GM12878 (cell line): ENCODE measurements at regions not wholly inside any gene's neighbourhood (a gene's known extent, or its start where the extent isn't known, plus 50 kb on each side); places are given as distances from the start of the nearest gene placed in this dataset.

ENCODE experiments used
- CBX5 ChIP-seq: sonication (generic); IDR thresholded peaks from 2 replicates; pipeline ENCODE4 v1.6.1; 2016; ENCODE audit warnings: low read depth, moderate library complexity, mild to moderate bottlenecking, inconsistent platforms
- HDGF ChIP-seq: fragments of 450-650 bp; IDR thresholded peaks from 2 replicates; pipeline ENCODE4 v1.6.1; 2016; ENCODE audit warnings: antibody characterized with exemption

- TF ChIP-seq HDGF (no peak), CBX5 (no peak)
Observed at GRCh38 chr4:56213543-56213942, 173.7 kb downstream of the AASDH start.
